Stomach (tissue), 4 donors: ENCODE measurements at regions not wholly inside any gene's neighbourhood (a gene's known extent, or its start where the extent isn't known, plus 50 kb on each side); places are given as distances from the start of the nearest gene placed in this dataset.

ENCODE experiments used
- CTCF ChIP-seq, 7 experiments: fragments of 450-650 bp in 4 of 7; fragments of 200-600 bp in 3 of 7; sonication (generic) in 3 of 7; IDR thresholded peaks; one replicate each; pipeline ENCODE4 v1.5.1; 2016 to 2019; ENCODE audit warnings: antibody characterized with exemption in 7 of 7, control low read depth in 2 of 7, mild to moderate bottlenecking in 1 of 7
- EP300 ChIP-seq: sonication (generic); formaldehyde crosslinking; IDR thresholded peaks from one replicate; pipeline ENCODE4 v1.6.1; 2017; ENCODE audit warnings: antibody characterized with exemption
- POLR2A ChIP-seq, 4 donors: fragments of 450-650 bp; IDR thresholded peaks; one replicate each; pipeline ENCODE4 v1.6.1; 2016; ENCODE audit warnings: antibody characterized with exemption in 4 of 4, control low read depth in 2 of 4, mild to moderate bottlenecking in 1 of 4, moderate library complexity in 1 of 4
- POLR2AphosphoS5 ChIP-seq, 3 donors: sonication (generic); formaldehyde crosslinking; IDR thresholded peaks; one replicate each; pipeline ENCODE4 v1.6.1; 2016; ENCODE audit warnings: antibody characterized with exemption in 3 of 3

DNA sequence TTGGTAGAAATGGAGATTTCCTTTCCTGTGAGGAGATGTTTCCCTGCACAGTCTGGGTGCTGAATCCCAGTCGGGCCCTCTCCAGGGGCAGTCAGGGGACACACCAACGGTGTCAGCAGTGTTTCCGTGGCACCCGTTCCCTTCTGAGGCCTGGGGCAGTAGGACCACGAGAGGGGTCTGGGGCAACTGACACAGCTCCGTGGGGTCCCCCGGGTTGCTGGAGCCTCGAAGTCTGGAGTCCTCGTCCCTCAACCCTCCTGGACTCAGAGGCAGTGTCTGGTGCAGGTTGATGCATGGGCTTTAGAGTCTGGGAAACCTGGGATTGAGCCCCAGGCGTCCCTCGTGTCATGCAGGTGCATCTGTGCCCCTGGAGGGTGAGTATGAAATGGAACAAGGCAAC, 327.3 kb downstream of the ADGRD1 start:
- TF ChIP-seq CTCF (IDR thresholded peaks at IDR 0.05) (no peak), EP300 (no peak), POLR2AphosphoS5 (IDR thresholded peaks at IDR 0.05) (no peak), POLR2A (IDR thresholded peaks at IDR 0.05) (no peak)
